ENCODE measurements at regions not wholly inside any gene's neighbourhood (a gene's known extent, or its start where the extent isn't known, plus 50 kb on each side); places are given as distances from the start of the nearest gene placed in this dataset.

- TF ChIP-seq, protein P1, sequence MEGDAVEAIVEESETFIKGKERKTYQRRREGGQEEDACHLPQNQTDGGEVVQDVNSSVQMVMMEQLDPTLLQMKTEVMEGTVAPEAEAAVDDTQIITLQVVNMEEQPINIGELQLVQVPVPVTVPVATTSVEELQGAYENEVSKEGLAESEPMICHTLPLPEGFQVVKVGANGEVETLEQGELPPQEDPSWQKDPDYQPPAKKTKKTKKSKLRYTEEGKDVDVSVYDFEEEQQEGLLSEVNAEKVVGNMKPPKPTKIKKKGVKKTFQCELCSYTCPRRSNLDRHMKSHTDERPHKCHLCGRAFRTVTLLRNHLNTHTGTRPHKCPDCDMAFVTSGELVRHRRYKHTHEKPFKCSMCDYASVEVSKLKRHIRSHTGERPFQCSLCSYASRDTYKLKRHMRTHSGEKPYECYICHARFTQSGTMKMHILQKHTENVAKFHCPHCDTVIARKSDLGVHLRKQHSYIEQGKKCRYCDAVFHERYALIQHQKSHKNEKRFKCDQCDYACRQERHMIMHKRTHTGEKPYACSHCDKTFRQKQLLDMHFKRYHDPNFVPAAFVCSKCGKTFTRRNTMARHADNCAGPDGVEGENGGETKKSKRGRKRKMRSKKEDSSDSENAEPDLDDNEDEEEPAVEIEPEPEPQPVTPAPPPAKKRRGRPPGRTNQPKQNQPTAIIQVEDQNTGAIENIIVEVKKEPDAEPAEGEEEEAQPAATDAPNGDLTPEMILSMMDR (conservative IDR thresholded peaks at IDR 0.05): no peak
- no peak overlapping the region for H3K27ac ChIP-seq
These were observed 334.6 kb upstream of the TGFBR2 start for GRCh38 chr3:30271781-30272180.

GRCh38 chr3:30273304-30274072 lies 332.9 kb upstream of the TGFBR2 start:
- TF ChIP-seq, protein P1 (conservative IDR thresholded peaks at IDR 0.05): no peak
- H3K27ac ChIP-seq: no peak overlapping the region

- TF ChIP-seq, protein P1 (conservative IDR thresholded peaks at IDR 0.05): no peak
- H3K27ac ChIP-seq: no peak overlapping the region
These were observed 328.9 kb upstream of the TGFBR2 start for GRCh38 chr3:30277494-30277893.

DNA sequence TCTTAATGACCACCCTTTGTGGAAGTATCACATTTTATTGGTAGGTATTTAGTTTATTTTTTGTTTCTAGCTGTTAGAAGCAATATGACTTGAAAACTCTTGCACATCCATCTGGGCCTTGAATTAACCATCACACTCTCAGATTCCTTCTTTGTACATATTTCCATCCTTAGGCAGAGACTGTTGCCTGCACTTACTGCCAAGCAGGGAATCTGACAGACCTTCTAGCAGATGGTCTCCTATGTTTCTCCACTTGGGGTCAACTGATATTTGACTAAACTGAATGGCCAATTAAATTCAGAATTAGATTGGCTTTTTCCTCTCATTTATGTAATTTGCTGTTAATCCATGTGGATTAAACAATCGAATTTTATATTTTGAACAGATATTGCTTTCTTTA lies 324.9 kb upstream of the TGFBR2 start:
- TF ChIP-seq, protein P1 (conservative IDR thresholded peaks at IDR 0.05): no peak
- H3K27ac ChIP-seq: no peak overlapping the region

GRCh38 chr3:30282154-30282696 lies 324.2 kb upstream of the TGFBR2 start:
- no peak overlapping the region for H3K27ac ChIP-seq
- TF ChIP-seq, protein P1 (conservative IDR thresholded peaks at IDR 0.05): no peak

GRCh38 chr3:30285188-30286006 lies 321.0 kb upstream of the TGFBR2 start:
- no peak overlapping the region for H3K27ac ChIP-seq
- TF ChIP-seq, protein P1 (conservative IDR thresholded peaks at IDR 0.05): no peak

DNA sequence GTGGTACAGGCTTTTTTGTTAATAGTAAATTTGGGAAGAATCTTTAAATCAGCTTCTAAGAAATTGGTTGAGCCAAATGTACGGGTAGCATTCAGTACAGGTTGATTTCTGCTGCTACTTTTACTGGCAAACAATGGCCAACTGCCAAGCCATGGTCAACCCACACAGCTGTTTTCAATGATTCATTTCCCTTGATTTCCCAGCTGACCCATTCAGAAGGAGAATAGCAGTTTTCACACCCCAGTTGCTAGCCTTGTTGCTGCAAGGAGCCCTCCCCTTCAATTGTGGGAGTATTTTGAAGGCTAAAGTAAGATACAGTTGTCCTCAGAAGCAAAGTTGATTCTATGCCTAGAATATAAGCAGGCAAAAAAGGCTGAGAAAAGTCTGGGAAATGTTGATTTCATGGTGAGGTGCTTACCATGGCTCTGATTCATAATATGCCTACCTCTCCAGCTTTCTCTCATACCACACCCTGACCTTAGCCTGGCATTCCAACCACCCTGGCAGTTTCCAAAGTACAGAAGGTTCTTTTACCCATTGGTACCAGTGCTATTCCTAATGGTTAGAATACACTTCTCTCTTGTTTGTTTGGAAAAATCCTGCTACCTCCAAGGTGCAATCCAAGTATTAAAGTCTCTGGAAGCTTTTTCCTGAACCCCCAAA lies 320.3 kb upstream of the TGFBR2 start:
- H3K27ac ChIP-seq: no peak overlapping the region
- TF ChIP-seq, protein P1 (conservative IDR thresholded peaks at IDR 0.05): no peak

All from VCaP (cell line).